CD14-positive monocyte (primary cell): ENCODE measurements at regions not wholly inside any gene's neighbourhood (a gene's known extent, or its start where the extent isn't known, plus 50 kb on each side); places are given as distances from the start of the nearest gene placed in this dataset.

Source experiments
- DNase-seq, 3 donors: peaks; one replicate each; pipeline ENCODE4 v3.0.0-alpha.2; 2011 to 2022
- H2AFZ ChIP-seq: 2 replicates; pipeline ENCODE4 v1.6.0; 2012; ENCODE audit warnings: mild to moderate bottlenecking, low read depth, low read length, inconsistent platforms; ENCODE audit not compliant: insufficient read depth, poor library complexity, severe bottlenecking
- H3K27ac ChIP-seq, 2 donors: 1 replicate in 1 of 2; 2 replicates in 1 of 2; pipeline ENCODE4 v1.5.1; 2012 to 2013; ENCODE audit warnings: low read length in 2 of 2, control low read depth in 1 of 2, inconsistent platforms in 1 of 2, low read depth in 1 of 2, mild to moderate bottlenecking in 1 of 2
- H3K27me3 ChIP-seq, 2 donors: one replicate each; pipeline versions ENCODE4 v1.6.0 to v1.6.1; 2011 to 2013; ENCODE audit warnings: low read length in 2 of 2; ENCODE audit not compliant: control insufficient read depth in 2 of 2, insufficient read depth in 2 of 2
- H3K36me3 ChIP-seq, 2 donors: replicated peaks in 1 of 2; 1 replicate in 1 of 2; 2 replicates in 1 of 2; pipeline versions ENCODE4 v1.5.1 to v1.6.1; 2012 to 2013; ENCODE audit warnings: low read length in 2 of 2, control low read depth in 1 of 2, inconsistent platforms in 1 of 2, mild to moderate bottlenecking in 1 of 2; ENCODE audit not compliant: insufficient read depth in 2 of 2, control insufficient read depth in 1 of 2
- H3K4me1 ChIP-seq, 2 donors: 1 replicate in 1 of 2; 2 replicates in 1 of 2; pipeline versions ENCODE4 v1.5.1 to v1.6.1; 2012 to 2013; ENCODE audit warnings: low read length in 2 of 2, control low read depth in 1 of 2, inconsistent platforms in 1 of 2, mild to moderate bottlenecking in 1 of 2, moderate library complexity in 1 of 2; ENCODE audit not compliant: insufficient read depth in 2 of 2, control insufficient read depth in 1 of 2
- H3K4me2 ChIP-seq: replicated peaks from 2 replicates; pipeline ENCODE3; 2012; ENCODE audit warnings: low read length, moderate library complexity, mild to moderate bottlenecking; ENCODE audit not compliant: poor library complexity, severe bottlenecking; ENCODE audit errors: extremely low read depth
- H3K4me3 ChIP-seq, 3 experiments: fragments of 200-600 bp in 1 of 3; sonication (generic) in 1 of 3; replicated peaks in 1 of 3; 1 replicate in 2 of 3; 2 replicates in 1 of 3; pipeline ENCODE4 v1.5.1; 2011 to 2013; ENCODE audit warnings: low read length in 3 of 3, mild to moderate bottlenecking in 3 of 3, control low read depth in 2 of 3, low read depth in 2 of 3, inconsistent platforms in 1 of 3, moderate library complexity in 1 of 3
- H3K79me2 ChIP-seq: 2 replicates; pipeline ENCODE4 v1.6.0; 2012; ENCODE audit warnings: mild to moderate bottlenecking, control low read depth, inconsistent platforms, low read length, moderate library complexity; ENCODE audit not compliant: insufficient read depth
- H3K9ac ChIP-seq: 2 replicates; pipeline ENCODE4 v1.6.0; 2017; ENCODE audit warnings: low read length, mild to moderate bottlenecking; ENCODE audit not compliant: insufficient read depth, poor library complexity, severe bottlenecking
- H3K9me3 ChIP-seq, 2 donors: replicated peaks in 1 of 2; 1 replicate in 1 of 2; 2 replicates in 1 of 2; pipeline versions ENCODE4 v1.5.1 to v1.6.1; 2012 to 2013; ENCODE audit warnings: low read length in 2 of 2, control low read depth in 1 of 2; ENCODE audit not compliant: control insufficient read depth in 1 of 2, insufficient read depth in 1 of 2
- H4K20me1 ChIP-seq: 2 replicates; pipeline ENCODE4 v1.6.0; 2012; ENCODE audit warnings: mild to moderate bottlenecking, low read length, control low read depth, moderate library complexity; ENCODE audit not compliant: insufficient read depth
- H3K27ac Mint-ChIP-seq, 7 donors: one replicate each; pipeline ENCODE4 v1.8.0; 2020; ENCODE audit warnings: mild to moderate bottlenecking in 7 of 7, mixed read lengths in 7 of 7, moderate library complexity in 6 of 7, inconsistent platforms in 2 of 7
- H3K27me3 Mint-ChIP-seq, 3 donors: one replicate each; pipeline ENCODE4 v1.8.0; 2021 to 2022; ENCODE audit warnings: low read depth in 3 of 3, mild to moderate bottlenecking in 3 of 3, mixed read lengths in 3 of 3, moderate library complexity in 3 of 3, inconsistent platforms in 1 of 3
- H3K36me3 Mint-ChIP-seq, 2 donors: one replicate each; pipeline ENCODE4 v1.8.0; 2020; ENCODE audit warnings: mixed read lengths in 2 of 2, inconsistent platforms in 1 of 2, mild to moderate bottlenecking in 1 of 2
- H3K4me1 Mint-ChIP-seq: one replicate; pipeline ENCODE4 v1.8.0; 2020; ENCODE audit warnings: mild to moderate bottlenecking, mixed read lengths
- H3K4me3 Mint-ChIP-seq, 2 donors: one replicate each; pipeline ENCODE4 v1.8.0; 2020; ENCODE audit warnings: mild to moderate bottlenecking in 2 of 2, mixed read lengths in 2 of 2, moderate library complexity in 1 of 2
- H3K9me3 Mint-ChIP-seq, 7 donors: one replicate each; pipeline ENCODE4 v1.8.0; 2020 to 2022; ENCODE audit warnings: mixed read lengths in 7 of 7, mild to moderate bottlenecking in 6 of 7, moderate library complexity in 6 of 7, inconsistent platforms in 2 of 7
- WGBS: methylation state at CpG from one replicate; pipeline ENCODE4 v1.1.5; 2013; ENCODE audit warnings: missing lambda C conversion rate; ENCODE audit not compliant: insufficient coverage; 5-methylcytosine and 5-hydroxymethylcytosine counted together
- intact Hi-C, 2 donors: fragments of 100-400 bp; cut with micrococcal nuclease; formaldehyde crosslinking; loops; one replicate each; pipeline versions ENCODE4 v1.15.0 to v1.15.1; 2023
- TF ChIP-seq, protein P1 (sequence below): fragments of 200-600 bp; IDR thresholded peaks from one replicate; pipeline ENCODE4 v1.8.0; 2022; ENCODE audit warnings: antibody characterized with exemption, mild to moderate bottlenecking

DNA sequence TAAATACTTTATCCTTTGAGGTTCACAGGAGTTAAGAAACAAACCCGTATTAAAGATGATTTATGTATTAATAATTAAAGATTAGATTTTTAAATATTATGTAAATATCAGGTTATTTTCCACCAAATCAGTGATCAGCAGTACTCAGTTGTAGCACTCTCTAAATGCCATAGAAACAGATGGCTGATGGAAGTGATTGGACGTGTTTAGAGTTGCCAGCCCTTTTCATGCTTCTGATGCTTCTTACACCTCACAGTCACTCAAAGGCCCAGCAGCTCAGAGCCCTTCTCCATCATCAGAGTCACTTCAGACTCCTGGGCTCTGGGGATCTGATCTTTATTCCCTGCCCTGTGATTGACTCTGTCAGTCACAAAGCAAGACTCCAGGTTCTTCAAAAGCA lies 170.1 kb upstream of the PGRMC2 start:
- H3K36me3 Mint-ChIP-seq = no peaks in the 10 kb centered on the region
- intact Hi-C loops = loop anchor here in 1 of 2 donors (10.0 kb wide), 1 partner anchor 407 kb away; no protein-coding TSS in a partner anchor
- H3K27ac Mint-ChIP-seq = no peak overlapping the region
- Histone ChIP-seq H4K20me1 (no peaks in the 10 kb centered on the region), H3K9me3 (no peaks in the 10 kb centered on the region), H3K27ac (no peak overlapping the region), H3K4me2 (no peak overlapping the region), H3K4me1 (no peaks in the 10 kb centered on the region), H2AFZ (no peak overlapping the region), H3K4me3 (no peak overlapping the region), H3K9ac (no peak overlapping the region), H3K36me3 (no peaks in the 10 kb centered on the region), H3K27me3 (no peaks in the 10 kb centered on the region), H3K79me2 (no peaks in the 10 kb centered on the region)
- H3K4me3 Mint-ChIP-seq = no peak overlapping the region
- peaks cover 2% of the 10 kb centered on the region for H3K4me1 Mint-ChIP-seq
- no CpG with 5 or more reads among the region's 2 CpGs for WGBS
- TF ChIP-seq, protein P1, sequence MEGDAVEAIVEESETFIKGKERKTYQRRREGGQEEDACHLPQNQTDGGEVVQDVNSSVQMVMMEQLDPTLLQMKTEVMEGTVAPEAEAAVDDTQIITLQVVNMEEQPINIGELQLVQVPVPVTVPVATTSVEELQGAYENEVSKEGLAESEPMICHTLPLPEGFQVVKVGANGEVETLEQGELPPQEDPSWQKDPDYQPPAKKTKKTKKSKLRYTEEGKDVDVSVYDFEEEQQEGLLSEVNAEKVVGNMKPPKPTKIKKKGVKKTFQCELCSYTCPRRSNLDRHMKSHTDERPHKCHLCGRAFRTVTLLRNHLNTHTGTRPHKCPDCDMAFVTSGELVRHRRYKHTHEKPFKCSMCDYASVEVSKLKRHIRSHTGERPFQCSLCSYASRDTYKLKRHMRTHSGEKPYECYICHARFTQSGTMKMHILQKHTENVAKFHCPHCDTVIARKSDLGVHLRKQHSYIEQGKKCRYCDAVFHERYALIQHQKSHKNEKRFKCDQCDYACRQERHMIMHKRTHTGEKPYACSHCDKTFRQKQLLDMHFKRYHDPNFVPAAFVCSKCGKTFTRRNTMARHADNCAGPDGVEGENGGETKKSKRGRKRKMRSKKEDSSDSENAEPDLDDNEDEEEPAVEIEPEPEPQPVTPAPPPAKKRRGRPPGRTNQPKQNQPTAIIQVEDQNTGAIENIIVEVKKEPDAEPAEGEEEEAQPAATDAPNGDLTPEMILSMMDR = no peak
- H3K9me3 Mint-ChIP-seq = no peaks in the 10 kb centered on the region
- peaks cover 0 to 2% (median 0%) of the 10 kb centered on the region in 3 donors for H3K27me3 Mint-ChIP-seq
- no peak for DNase-seq

DNA sequence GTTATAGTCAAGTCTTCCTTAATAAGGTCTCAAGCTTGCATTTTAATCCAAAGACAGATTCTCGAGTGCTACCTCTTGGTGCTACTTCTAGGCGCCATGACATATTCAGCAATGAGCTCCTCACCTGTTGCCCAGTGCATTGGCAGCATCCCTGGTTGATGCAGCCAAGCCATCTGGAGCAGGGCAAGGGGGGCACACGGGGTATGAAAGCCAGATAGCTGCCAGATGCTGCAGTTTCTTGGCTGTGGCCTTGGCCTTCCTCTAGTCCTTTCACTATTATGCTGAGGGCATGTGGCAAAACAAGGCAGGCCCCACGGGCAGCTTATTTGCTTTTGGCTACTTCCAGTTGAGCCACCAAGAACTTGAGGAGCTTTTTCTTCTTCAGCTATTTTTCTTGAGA lies 168.6 kb upstream of the PGRMC2 start:
- WGBS = 89% methylated on average over 4 of the region's 4 CpGs
- no peaks in the 10 kb centered on the region for H3K79me2 ChIP-seq

More for the DNA sequence above, 168.6 kb upstream of the PGRMC2 start:
- Mint-ChIP-seq H3K4me1 (peaks cover 2% of the 10 kb centered on the region), H3K36me3 (no peaks in the 10 kb centered on the region), H3K27ac (no peak overlapping the region), H3K27me3 (peaks cover 0 to 2% (median 0%) of the 10 kb centered on the region in 3 donors), H3K4me3 (no peak overlapping the region), H3K9me3 (no peaks in the 10 kb centered on the region)
- no peaks in the 10 kb centered on the region for H4K20me1 ChIP-seq
- H3K27me3 ChIP-seq = no peaks in the 10 kb centered on the region
- no peak for DNase-seq
- no peak overlapping the region for H3K4me2 ChIP-seq
- H3K36me3 ChIP-seq = no peaks in the 10 kb centered on the region
- no peaks in the 10 kb centered on the region for H3K9me3 ChIP-seq
- H3K4me1 ChIP-seq = no peaks in the 10 kb centered on the region
- H3K4me3 ChIP-seq = no peak overlapping the region
- intact Hi-C loops = loop anchor here in 1 of 2 donors (10.0 kb wide), 1 partner anchor 409 kb away; no protein-coding TSS in a partner anchor
- TF ChIP-seq, protein P1 = no peak
- H3K27ac ChIP-seq = no peak overlapping the region
- no peak overlapping the region for H2AFZ ChIP-seq
- H3K9ac ChIP-seq = no peak overlapping the region
